HG02642 (cell line): ENCODE measurements at regions not wholly inside any gene's neighbourhood (a gene's known extent, or its start where the extent isn't known, plus 50 kb on each side); places are given as distances from the start of the nearest gene placed in this dataset.
"Not testable (repeated sequence)": the region's sequence is repeated elsewhere in the genome, so short reads cannot be mapped to it uniquely, and the experiment has no call there.

ENCODE experiments used
- ATAC-seq: cut with Tn5 transposase; IDR thresholded peaks from one replicate; pipeline ENCODE4 v1.9.1; 2021; ENCODE audit warnings: mild to moderate bottlenecking; ENCODE audit not compliant: unreplicated experiment, poor library complexity

GRCh38 chr9:75273055-75273454, 184.7 kb downstream of the OSTF1 start:
- ATAC-seq = not testable (repeated sequence)

- no peak for ATAC-seq
These were observed 186.5 kb downstream of the OSTF1 start for GRCh38 chr9:75274781-75275180.

GRCh38 chr9:75282047-75282446, 193.7 kb downstream of the OSTF1 start:
- ATAC-seq = no peak

- no peak for ATAC-seq
These were observed 201.0 kb downstream of the OSTF1 start for GRCh38 chr9:75289332-75289731.

GRCh38 chr9:75299324-75299723, 211.0 kb downstream of the OSTF1 start:
- ATAC-seq = no peak

GRCh38 chr9:75333624-75334023, 245.3 kb downstream of the OSTF1 start:
- ATAC-seq = no peak

- ATAC-seq = no peak
These were observed 270.5 kb downstream of the OSTF1 start for GRCh38 chr9:75358846-75359245.

- ATAC-seq = no peak
These were observed 271.3 kb downstream of the OSTF1 start for GRCh38 chr9:75359638-75360037.

- ATAC-seq = no peak
These were observed 271.9 kb downstream of the OSTF1 start for GRCh38 chr9:75360252-75360651.

- ATAC-seq = not testable (repeated sequence)
These were observed 274.1 kb downstream of the OSTF1 start for GRCh38 chr9:75362446-75362845.

GRCh38 chr9:75365196-75365595, 276.9 kb downstream of the OSTF1 start:
- ATAC-seq = no peak

- no peak for ATAC-seq
These were observed 281.7 kb downstream of the OSTF1 start for GRCh38 chr9:75369989-75370388.

- ATAC-seq = no peak
These were observed 284.4 kb downstream of the OSTF1 start for GRCh38 chr9:75372499-75373268.

- no peak for ATAC-seq
These were observed 288.5 kb downstream of the OSTF1 start for GRCh38 chr9:75376680-75377254.

- no peak for ATAC-seq
These were observed 289.7 kb downstream of the OSTF1 start for GRCh38 chr9:75378036-75378435.

GRCh38 chr9:75378926-75379325, 290.6 kb downstream of the OSTF1 start:
- no peak for ATAC-seq

- no peak for ATAC-seq
These were observed 293.8 kb downstream of the OSTF1 start for GRCh38 chr9:75382126-75382525.

GRCh38 chr9:75383420-75384034, 295.2 kb downstream of the OSTF1 start:
- ATAC-seq = not testable (repeated sequence)

- ATAC-seq = no peak
These were observed 296.9 kb downstream of the OSTF1 start for GRCh38 chr9:75385236-75385635.

GRCh38 chr9:75389101-75389500, 300.8 kb downstream of the OSTF1 start:
- ATAC-seq = no peak

GRCh38 chr9:75390951-75391350, 302.6 kb downstream of the OSTF1 start:
- ATAC-seq = no peak

GRCh38 chr9:75391497-75391896, 303.2 kb downstream of the OSTF1 start:
- ATAC-seq = no peak
